Prostate gland (tissue), 2 donors: ENCODE measurements at regions not wholly inside any gene's neighbourhood (a gene's known extent, or its start where the extent isn't known, plus 50 kb on each side); places are given as distances from the start of the nearest gene placed in this dataset.

Source experiments
- DNase-seq: peaks from one replicate; pipeline ENCODE4 v3.0.0-alpha.2; 2019; ENCODE audit warnings: low spot score
- H3K27ac ChIP-seq, 2 donors: fragments of 200-600 bp; sonication (generic); 2 replicates each; pipeline ENCODE4 v1.5.1; 2017 to 2019
- H3K27me3 ChIP-seq: fragments of 200-600 bp; sonication (generic); replicated peaks from 2 replicates; pipeline ENCODE4 v1.5.1; 2019; ENCODE audit not compliant: insufficient read depth
- H3K36me3 ChIP-seq, 2 donors: fragments of 200-600 bp; sonication (generic); 1 replicate in 1 of 2; 2 replicates in 1 of 2; pipeline versions ENCODE4 v1.5.1 to v1.8.1; 2017 to 2019
- H3K4me1 ChIP-seq: fragments of 200-600 bp; sonication (generic); replicated peaks from 2 replicates; pipeline ENCODE4 v1.5.1; 2019
- H3K4me3 ChIP-seq, 2 donors: fragments of 200-600 bp; sonication (generic); 2 replicates each; pipeline ENCODE4 v1.5.1; 2017 to 2019
- H3K9me3 ChIP-seq: fragments of 200-600 bp; sonication (generic); 2 replicates; pipeline ENCODE4 v1.5.1; 2017
- CTCF ChIP-seq, 4 experiments: fragments of 200-600 bp in 2 of 4; fragments of 450-650 bp in 2 of 4; sonication (generic) in 2 of 4; IDR thresholded peaks; 1 replicate in 3 of 4; 2 replicates in 1 of 4; pipeline ENCODE4 v1.5.1; 2016 to 2019; ENCODE audit warnings: antibody characterized with exemption in 4 of 4, mild to moderate bottlenecking in 2 of 4, moderate library complexity in 2 of 4
- POLR2A ChIP-seq: fragments of 450-650 bp; IDR thresholded peaks from one replicate; pipeline ENCODE4 v1.6.1; 2016; ENCODE audit warnings: antibody characterized with exemption, mild to moderate bottlenecking
- POLR2AphosphoS5 ChIP-seq: sonication (generic); formaldehyde crosslinking; IDR thresholded peaks from one replicate; pipeline ENCODE4 v1.6.1; 2017; ENCODE audit warnings: antibody characterized with exemption
- WGBS: methylation state at CpG from one replicate; pipeline ENCODE4 v1.1.5; 2018; 5-methylcytosine and 5-hydroxymethylcytosine counted together
- intact Hi-C: fragments of 100-400 bp; cut with DNase I; formaldehyde crosslinking; loops from one replicate; pipeline ENCODE4 v1.14.2; 2022

- no peak for DNase-seq
- TF ChIP-seq CTCF (IDR thresholded peaks at IDR 0.05): no peak
- TF ChIP-seq POLR2AphosphoS5: no peak
- no peak for TF ChIP-seq POLR2A
- H3K4me3 ChIP-seq: no peak overlapping the region
- H3K4me1 ChIP-seq: no peaks in the 10 kb centered on the region
- no peaks in the 10 kb centered on the region for H3K36me3 ChIP-seq
- intact Hi-C loops: no loop called here
- H3K9me3 ChIP-seq: no peaks in the 10 kb centered on the region
- no peak overlapping the region for H3K27ac ChIP-seq
- no peaks in the 10 kb centered on the region for H3K27me3 ChIP-seq
- WGBS: 88% methylated on average over 3 of the region's 3 CpGs
Observed at GRCh38 chr13:84528408-84529070, 646.3 kb upstream of the SLITRK1 start.

GRCh38 chr13:84525865-84526264, 643.6 kb upstream of the SLITRK1 start:
- Histone ChIP-seq H3K27ac (no peak overlapping the region), H3K27me3 (no peaks in the 10 kb centered on the region), H3K4me3 (no peak overlapping the region), H3K36me3 (no peaks in the 10 kb centered on the region), H3K9me3 (no peaks in the 10 kb centered on the region), H3K4me1 (no peaks in the 10 kb centered on the region)
- no peak for DNase-seq
- intact Hi-C loops: no loop called here
- no peak for TF ChIP-seq CTCF (IDR thresholded peaks at IDR 0.05)
- TF ChIP-seq POLR2AphosphoS5: no peak
- TF ChIP-seq POLR2A: no peak

- Histone ChIP-seq H3K4me1 (no peaks in the 10 kb centered on the region), H3K27me3 (no peaks in the 10 kb centered on the region), H3K36me3 (no peaks in the 10 kb centered on the region), H3K27ac (no peak overlapping the region), H3K4me3 (no peak overlapping the region), H3K9me3 (no peaks in the 10 kb centered on the region)
- 82% methylated on average over 3 of the region's 3 CpGs for WGBS
- DNase-seq: no peak
- intact Hi-C loops: no loop called here
- TF ChIP-seq POLR2AphosphoS5 (no peak), CTCF (IDR thresholded peaks at IDR 0.05) (no peak), POLR2A (no peak)
Observed at GRCh38 chr13:84524586-84524985, 642.3 kb upstream of the SLITRK1 start.

GRCh38 chr13:84500016-84500415, 617.7 kb upstream of the SLITRK1 start:
- WGBS: 27% methylated on average over 1 of the region's 1 CpG
- Histone ChIP-seq H3K27me3 (no peaks in the 10 kb centered on the region), H3K4me1 (no peaks in the 10 kb centered on the region), H3K4me3 (no peak overlapping the region), H3K27ac (no peak overlapping the region), H3K9me3 (no peaks in the 10 kb centered on the region), H3K36me3 (no peaks in the 10 kb centered on the region)
- no peak for DNase-seq
- no peak for TF ChIP-seq POLR2A
- intact Hi-C loops: no loop called here

GRCh38 chr13:84497613-84498012, 615.3 kb upstream of the SLITRK1 start:
- Histone ChIP-seq H3K4me1 (no peaks in the 10 kb centered on the region), H3K36me3 (no peaks in the 10 kb centered on the region), H3K9me3 (no peaks in the 10 kb centered on the region), H3K4me3 (no peak overlapping the region), H3K27me3 (no peaks in the 10 kb centered on the region), H3K27ac (no peak overlapping the region)
- WGBS: 92% methylated on average over 5 of the region's 5 CpGs
- no peak for DNase-seq
- TF ChIP-seq POLR2A: no peak
- TF ChIP-seq CTCF (IDR thresholded peaks at IDR 0.05): no peak
- TF ChIP-seq POLR2AphosphoS5: no peak
- intact Hi-C loops: no loop called here
